ENCODE measurements at regions not wholly inside any gene's neighbourhood (a gene's known extent, or its start where the extent isn't known, plus 50 kb on each side); places are given as distances from the start of the nearest gene placed in this dataset.
"Not testable (repeated sequence)": the region's sequence is repeated elsewhere in the genome, so short reads cannot be mapped to it uniquely, and the experiment has no call there.

DNA sequence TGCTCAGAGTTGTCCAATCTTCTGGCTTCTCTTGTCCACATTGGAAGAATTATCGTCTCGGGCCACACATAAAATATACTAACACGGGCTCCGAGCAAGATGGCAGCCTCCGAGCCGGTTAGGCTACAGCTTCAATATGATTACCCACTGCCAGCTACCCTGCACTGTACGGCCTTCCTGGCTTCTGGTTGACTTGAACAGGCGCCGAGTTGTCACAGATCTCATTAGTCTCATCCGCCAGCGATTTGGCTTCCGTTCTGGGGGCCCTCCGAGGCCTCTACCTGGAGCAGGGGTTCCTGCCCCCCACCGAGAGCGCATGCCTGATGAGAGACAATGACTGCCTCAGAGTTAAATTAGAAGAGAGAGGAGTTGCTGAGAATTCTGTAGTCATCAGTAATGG is 101.2 kb upstream of the NUDT6 start:
- in situ Hi-C loops (cut with MboI; ENCODE audit: low pct_unique_long_range_greater_than_20kb, low sequenced_read_pairs) = no loop called here
- no peak for DNase-seq

DNA sequence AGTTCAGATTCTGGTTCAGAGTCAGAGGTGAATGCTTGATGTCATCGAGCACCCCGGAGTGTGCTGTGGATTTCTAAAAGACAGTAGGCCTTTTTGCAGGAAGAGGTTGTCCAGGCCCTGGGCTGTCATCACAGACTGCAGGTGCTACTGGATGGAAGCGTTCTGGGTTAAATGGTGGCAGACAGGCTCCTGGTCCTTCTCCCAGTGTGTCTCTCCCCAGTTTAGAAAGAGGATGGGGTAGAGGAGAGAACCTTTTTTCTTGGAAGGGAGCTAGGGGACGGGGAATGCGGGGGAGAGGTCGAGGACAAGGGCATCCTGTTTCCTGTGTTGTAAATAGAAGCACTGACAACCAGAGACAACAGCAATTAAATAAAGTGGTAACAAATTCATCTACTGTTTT is 102.3 kb upstream of the NUDT6 start:
- in situ Hi-C loops (cut with MboI; ENCODE audit: low pct_unique_long_range_greater_than_20kb, low sequenced_read_pairs) = no loop called here

DNA sequence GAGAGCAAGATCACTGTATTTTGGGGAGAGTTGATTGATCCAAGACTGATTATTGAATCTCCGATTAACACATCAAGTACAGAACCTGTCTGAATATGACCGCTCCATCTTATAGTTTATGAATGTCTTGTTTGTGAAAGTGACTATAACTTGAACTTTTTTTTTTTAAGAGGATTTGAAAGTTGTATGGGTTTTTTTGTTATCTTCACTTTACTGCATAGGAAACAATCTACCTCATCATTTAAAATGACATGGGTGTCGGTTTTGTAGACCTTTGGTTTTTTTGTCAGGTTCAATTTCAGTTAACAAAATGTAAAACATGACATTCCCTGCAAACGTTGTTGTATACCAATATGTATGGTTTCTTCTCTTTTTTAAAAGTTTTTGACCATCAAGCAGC is 103.0 kb upstream of the NUDT6 start:
- no peak for DNase-seq

More for the DNA sequence above, 102.3 kb upstream of the NUDT6 start:
- peak; percentile 48 for DNase-seq

DNA sequence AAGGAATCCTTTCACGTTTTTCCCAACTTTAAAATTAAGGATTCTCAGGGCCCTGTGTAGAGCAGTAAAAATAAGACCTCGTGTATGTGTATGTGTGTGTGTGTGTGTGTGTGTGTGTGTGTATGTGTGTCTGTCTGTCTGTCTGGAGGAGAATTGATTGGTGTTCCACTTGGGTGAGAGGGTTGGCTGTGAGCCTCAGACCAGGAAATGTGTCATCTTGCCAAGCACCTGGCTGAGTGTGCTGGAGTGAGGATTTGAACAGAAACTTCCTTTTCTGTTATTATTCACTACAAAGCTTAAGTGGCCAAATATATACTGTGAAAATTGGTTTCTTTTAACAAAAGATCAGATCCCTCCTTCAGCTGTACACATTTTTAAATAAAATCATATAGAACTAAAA is 103.6 kb upstream of the NUDT6 start:
- DNase-seq = peak; percentile 70
- in situ Hi-C loops (cut with MboI; ENCODE audit: low pct_unique_long_range_greater_than_20kb, low sequenced_read_pairs) = not testable (repeated sequence)

More for the DNA sequence above, 103.0 kb upstream of the NUDT6 start:
- in situ Hi-C loops (cut with MboI; ENCODE audit: low pct_unique_long_range_greater_than_20kb, low sequenced_read_pairs) = no loop called here

DNA sequence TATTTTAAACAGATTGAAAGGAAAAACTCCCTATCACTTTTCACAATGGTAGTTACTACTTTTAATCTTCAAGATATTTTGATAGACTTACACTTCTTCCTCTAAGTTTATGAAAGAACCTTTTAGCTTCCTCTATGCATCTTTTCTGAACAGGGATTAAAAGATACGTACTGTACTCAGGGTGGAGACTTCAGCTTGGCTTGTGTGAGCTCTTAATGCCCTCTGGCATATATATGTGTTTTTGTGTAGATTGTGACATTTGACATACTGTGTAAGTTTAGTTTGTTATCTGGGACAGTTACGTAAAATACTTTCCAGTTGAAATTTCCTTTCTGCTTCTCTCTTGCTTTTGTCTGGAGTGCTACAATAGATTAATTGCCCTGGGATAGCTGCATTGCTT is 109.3 kb upstream of the NUDT6 start:
- DNase-seq = no peak
- in situ Hi-C loops (cut with MboI; ENCODE audit: low pct_unique_long_range_greater_than_20kb, low sequenced_read_pairs) = no loop called here

DNA sequence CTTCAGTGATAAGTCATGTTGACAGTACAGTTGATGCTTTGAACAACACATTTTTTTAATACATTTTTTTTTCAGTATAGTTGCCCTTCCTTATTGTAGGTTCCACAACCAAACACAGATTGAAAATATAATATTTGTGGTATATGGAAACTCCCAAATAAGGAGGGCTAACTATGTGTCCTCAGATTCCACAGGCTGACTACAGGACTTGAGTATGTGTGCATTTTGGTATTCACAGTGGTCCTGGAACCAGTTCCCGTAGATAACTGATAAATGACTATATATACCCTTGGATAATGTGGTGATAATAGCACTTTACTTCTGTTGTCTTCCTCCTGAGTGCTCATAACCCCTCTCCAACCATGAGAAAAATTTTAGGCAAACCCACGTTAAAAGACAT is 111.6 kb upstream of the NUDT6 start:
- in situ Hi-C loops (cut with MboI; ENCODE audit: low pct_unique_long_range_greater_than_20kb, low sequenced_read_pairs) = no loop called here

DNA sequence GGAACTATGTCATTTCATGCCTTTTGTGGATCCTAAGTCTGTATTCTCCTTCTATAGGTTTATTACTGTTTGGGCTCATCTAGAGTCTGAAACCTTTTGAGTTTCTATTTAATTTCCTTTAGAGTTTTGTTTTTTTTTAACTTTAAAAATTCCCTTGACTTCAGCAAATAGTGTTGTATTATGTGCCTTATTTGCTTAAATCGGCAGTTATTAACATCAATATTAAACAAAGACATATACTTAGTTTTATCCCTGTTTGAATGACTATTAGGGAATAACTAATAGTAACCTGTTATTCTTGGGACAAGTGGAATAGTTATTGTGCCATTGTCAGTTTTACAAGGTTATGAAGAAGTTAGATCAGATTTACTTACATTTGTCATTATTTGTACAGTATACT is 112.8 kb upstream of the NUDT6 start:
- in situ Hi-C loops (cut with MboI; ENCODE audit: low pct_unique_long_range_greater_than_20kb, low sequenced_read_pairs) = no loop called here
- no peak for DNase-seq

More for the DNA sequence above, 111.6 kb upstream of the NUDT6 start:
- DNase-seq = no peak

DNA sequence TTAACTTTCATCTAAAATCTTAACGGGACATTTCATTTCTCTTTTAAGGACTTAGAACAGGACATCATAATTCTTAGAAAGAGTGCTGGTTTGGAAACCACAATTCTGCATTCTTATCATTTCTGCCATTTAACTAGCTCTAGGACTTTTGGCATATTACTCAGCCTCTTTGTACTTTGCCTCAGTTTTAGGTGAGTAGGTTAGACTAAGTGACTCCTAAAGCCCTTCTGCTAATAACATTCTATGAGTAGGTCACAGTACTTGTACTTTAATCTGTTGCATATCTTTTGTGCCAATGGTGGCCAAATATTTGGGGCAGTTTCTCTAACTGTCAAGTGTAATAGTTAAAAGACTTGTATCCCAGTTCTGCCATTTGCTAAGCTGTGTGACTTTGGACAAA is 115.4 kb upstream of the NUDT6 start:
- in situ Hi-C loops (cut with MboI; ENCODE audit: low pct_unique_long_range_greater_than_20kb, low sequenced_read_pairs) = no loop called here
- DNase-seq = no peak

DNA sequence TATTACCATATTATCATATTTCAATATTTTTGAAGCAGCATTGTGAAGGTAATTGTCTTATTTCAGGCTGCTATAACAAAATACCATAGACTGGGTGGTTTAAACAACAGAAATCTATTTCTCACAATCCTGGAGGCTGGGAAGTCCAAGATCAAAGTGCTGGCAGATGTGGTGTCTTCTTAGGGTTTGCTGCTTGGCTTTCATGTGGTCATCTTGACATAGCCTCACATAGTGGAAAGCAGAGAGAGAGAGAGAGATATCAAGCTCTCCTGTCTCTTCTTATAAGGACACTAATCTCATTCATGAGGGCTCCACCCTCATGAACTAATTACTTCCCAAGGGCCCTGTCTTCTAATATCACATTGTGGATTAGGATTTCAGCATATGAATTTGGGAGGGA is 119.7 kb upstream of the NUDT6 start:
- in situ Hi-C loops (cut with MboI; ENCODE audit: low pct_unique_long_range_greater_than_20kb, low sequenced_read_pairs) = no loop called here
- no peak for DNase-seq

DNA sequence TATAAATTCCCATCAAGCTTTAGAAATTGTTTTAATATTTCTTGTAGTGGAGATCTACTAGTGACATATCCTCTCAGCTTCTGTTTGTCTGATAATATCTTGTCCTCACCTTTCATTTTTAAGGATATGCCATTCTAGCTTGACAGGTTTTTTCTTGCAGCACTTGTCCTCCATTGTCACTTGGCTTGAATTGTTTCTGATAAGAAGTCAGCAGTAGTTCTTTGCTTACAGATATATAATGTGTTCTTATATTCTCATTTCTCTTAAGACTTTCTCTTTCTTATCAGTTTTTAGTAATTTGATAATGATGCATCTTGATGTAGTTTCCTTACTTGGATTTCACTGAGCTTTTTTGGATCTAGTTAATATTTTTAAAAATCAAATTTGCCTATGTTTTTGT is 120.6 kb upstream of the NUDT6 start:
- peak; percentile 13 for DNase-seq
- in situ Hi-C loops (cut with MboI; ENCODE audit: low pct_unique_long_range_greater_than_20kb, low sequenced_read_pairs) = no loop called here

DNA sequence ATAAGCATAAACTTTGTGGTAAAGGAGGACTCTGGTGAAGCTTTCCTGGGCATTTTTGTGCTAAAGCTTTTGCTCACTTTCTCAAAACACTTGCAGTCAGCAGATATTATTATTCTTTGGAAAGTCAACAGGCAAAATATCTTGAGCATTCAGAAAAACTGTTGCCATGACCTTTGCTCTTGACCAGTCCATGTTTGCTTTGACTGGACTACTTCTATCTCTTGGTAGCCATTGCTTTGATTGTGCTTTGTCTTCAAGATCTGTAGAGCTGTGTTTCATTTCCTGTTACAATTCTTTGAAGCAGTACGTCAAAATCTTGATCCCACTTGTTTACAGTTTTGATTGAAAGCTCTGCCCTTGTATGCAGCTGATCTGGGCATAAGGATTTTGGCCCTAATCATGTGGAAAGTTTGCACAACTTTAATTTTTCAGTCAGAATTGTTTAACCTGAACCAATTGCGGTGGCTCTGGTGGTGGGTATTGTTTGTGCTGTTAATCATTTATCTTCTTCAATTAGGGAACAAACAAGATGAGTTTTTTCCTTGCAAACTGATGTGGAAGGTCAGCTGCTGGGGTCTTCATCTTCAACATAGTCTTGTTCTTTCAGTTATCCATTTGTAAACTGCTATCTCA is 121.5 kb upstream of the NUDT6 start:
- DNase-seq = no peak
- in situ Hi-C loops (cut with MboI; ENCODE audit: low pct_unique_long_range_greater_than_20kb, low sequenced_read_pairs) = no loop called here

DNA sequence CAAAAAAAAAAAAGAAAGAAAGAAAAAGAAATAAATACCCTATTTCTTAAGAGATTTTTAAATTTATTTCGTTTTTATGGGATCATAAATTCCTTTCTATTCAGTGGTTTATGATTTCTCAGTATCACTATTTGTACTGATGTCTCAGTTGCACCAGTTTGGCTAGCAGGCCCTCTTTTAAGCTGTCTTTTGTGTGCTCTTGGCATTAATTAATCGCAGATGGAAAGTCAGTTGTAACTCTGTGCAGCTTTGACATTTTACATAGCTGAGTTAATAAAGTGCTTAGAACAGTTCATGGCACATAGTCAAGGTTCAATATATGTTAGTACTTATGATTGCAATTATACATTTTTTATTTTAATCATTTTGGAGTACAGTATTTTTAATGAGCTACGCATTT is 123.7 kb upstream of the NUDT6 start:
- no peak for DNase-seq
- in situ Hi-C loops (cut with MboI; ENCODE audit: low pct_unique_long_range_greater_than_20kb, low sequenced_read_pairs) = no loop called here

DNA sequence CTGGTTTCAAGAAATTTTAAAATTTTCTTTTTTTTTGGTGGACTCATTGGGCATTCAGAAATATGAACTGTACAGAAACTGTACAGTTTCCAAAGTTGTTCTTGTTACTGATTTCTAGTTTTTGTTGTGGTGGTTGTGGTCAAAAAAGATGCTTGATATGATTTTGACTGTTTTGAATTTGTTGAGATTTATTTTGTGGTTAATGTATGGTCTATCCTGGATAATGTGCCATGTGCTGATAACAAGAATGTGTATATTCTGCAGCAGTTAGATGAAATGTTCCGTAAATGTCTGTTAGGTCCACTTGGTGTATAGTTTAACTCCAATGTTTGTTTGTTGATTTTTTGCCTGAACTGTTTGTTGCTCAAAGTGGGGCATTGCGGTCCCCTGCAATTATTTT is 127.6 kb upstream of the NUDT6 start:
- in situ Hi-C loops (cut with MboI; ENCODE audit: low pct_unique_long_range_greater_than_20kb, low sequenced_read_pairs) = no loop called here
- no peak for DNase-seq

DNA sequence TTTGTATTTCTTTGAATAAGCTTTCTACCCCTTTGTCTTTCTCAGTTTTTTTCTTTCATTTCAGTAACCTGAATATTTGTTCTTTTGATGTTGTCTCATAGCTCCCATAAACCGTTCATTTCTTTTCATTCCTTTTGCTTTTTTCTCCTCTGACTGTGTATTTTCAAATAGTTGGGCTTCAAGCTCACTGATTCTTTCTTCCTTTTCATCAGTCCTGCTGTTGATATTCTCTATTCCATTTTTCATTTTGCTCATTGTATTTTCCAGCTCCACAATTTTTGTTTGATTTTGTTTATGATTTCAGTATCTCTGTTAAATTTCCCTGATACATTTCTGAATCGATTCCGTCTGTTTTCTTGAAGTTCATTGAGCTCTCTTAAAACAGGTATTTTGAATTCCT is 129.6 kb upstream of the NUDT6 start:
- DNase-seq = peak; percentile 12
- in situ Hi-C loops (cut with MboI; ENCODE audit: low pct_unique_long_range_greater_than_20kb, low sequenced_read_pairs) = no loop called here

DNA sequence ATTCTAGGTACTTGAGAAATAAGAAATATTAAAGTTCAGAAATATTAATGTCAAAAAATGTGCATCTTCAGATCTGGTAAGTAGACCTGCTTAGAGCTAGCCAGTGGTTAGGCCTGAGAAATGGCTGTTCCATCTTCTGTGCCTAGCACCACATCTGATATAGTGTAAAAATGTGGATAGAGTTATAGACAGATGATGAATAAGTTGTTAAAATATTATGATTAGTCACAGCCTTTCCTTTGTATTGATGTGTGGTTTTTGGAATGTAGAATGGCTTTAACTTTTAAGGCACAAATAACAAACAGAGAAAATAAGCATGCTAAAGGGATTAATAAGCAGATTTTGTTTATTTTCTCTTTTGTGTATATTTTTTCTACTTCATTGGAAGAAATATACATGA is 133.5 kb upstream of the NUDT6 start:
- in situ Hi-C loops (cut with MboI; ENCODE audit: low pct_unique_long_range_greater_than_20kb, low sequenced_read_pairs) = no loop called here
- DNase-seq = no peak

DNA sequence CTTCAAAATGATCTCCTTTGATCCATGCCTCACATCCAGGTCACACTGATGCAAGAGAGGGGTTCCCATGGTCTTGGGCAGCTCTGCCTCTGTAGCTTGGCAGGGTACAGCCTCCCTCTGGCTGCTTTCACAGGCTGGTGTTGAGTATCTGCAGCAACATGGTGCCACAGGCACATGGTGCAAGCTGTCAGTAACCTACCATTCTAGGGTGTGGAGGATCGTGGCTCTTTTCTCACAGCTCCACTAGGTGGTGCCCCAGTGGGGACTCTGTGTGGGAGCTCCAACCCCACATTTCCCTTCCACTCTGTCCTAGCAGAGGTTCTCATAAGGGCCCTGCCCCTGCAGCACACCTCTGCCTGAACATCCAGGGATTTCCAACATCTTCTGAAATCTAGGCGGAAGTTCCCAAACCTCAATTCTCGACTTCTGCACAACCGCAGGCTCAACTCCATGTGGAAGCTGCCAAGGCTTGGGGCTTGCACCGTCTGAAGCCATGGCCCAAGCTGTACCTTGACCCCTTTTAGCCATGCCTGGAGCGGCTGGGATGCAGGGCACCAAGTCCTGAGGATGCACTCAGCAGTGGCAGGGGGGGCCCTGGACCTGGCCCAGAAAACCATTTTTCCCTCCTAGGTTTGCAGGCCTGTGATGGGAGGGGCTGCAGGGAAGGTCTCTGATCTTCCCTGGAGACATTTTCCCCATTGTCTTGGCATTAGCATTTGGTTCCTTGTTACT is 137.8 kb upstream of the NUDT6 start:
- DNase-seq = no peak
- in situ Hi-C loops (cut with MboI; ENCODE audit: low pct_unique_long_range_greater_than_20kb, low sequenced_read_pairs) = no loop called here

DNA sequence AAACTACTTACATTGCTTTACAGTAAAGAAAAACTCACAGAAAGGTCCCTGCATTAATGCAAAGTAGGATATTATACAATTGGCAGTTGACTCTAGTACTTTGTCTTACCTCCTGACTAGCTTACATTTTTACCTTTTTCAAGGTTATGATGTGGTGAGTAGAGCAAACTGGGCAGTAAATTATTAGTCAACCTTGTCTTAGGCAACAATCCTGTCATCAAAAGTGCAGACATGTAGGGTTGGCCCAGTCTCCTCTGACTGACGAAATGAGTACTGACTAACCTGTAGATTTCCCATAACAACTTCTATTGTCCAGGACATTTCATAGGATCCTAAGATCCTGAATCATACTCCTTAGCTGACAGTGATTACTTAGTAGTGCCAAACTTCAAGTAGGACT is 142.0 kb upstream of the NUDT6 start:
- no peak for DNase-seq
- in situ Hi-C loops (cut with MboI; ENCODE audit: low pct_unique_long_range_greater_than_20kb, low sequenced_read_pairs) = no loop called here

DNA sequence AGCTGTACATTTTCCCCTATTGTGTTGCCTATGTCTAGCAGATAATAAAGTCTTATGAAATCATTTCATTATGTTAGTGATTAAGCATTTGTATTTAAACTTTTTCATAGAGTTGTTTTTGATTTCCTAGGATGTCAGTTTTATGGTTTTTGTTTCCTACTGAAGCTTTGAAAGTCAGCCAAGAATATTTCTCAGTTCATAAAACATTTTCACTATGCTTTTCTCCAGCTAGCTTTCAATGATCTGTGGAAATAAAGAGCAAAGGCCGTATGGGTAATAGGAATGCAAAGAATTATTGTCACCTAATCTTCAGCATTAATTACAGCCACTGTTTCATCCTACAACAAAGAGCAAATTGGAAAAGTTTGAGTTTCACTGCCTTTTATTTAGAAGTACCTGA is 145.7 kb upstream of the NUDT6 start:
- no peak for DNase-seq
- in situ Hi-C loops (cut with MboI; ENCODE audit: low pct_unique_long_range_greater_than_20kb, low sequenced_read_pairs) = no loop called here

DNA sequence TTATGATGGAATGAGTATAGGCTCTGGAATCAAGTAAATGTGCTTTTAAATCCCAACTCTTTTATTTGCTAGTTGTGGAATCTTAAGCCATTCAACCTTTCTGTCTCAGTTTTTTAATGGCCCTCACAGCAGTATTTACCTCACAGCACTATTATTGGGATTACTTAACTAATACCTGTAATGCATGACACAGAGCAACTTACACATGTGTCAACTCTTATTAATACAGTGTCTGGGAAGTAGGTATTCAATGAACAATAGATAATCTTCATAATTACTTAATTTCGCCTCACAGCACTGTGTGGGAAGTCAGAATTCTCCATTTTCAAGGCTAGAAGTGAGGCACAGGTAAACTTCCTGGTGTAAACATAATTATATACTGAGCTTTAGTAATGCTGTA is 149.7 kb upstream of the NUDT6 start:
- in situ Hi-C loops (cut with MboI; ENCODE audit: low pct_unique_long_range_greater_than_20kb, low sequenced_read_pairs) = no loop called here
- no peak for DNase-seq

DNA sequence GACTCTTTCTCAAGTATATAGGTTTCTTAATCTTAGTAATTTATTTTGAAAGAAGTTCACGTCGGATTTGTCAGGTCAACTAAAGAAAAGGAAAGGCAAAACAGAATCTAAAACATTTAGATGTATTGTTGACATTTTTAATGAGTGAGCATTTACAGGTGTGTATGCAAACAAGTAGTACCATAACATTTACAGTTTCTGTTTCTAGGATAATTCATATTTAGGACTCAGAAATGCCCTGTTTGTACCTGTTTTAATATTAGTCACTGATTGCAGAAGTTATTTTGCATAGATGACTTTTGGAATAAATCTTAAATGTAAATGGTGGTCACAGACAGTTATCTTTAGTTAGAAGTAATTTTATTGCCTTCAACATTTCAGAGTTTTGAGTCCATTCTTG is 151.3 kb upstream of the NUDT6 start:
- DNase-seq = no peak
- in situ Hi-C loops (cut with MboI; ENCODE audit: low pct_unique_long_range_greater_than_20kb, low sequenced_read_pairs) = no loop called here

DNA sequence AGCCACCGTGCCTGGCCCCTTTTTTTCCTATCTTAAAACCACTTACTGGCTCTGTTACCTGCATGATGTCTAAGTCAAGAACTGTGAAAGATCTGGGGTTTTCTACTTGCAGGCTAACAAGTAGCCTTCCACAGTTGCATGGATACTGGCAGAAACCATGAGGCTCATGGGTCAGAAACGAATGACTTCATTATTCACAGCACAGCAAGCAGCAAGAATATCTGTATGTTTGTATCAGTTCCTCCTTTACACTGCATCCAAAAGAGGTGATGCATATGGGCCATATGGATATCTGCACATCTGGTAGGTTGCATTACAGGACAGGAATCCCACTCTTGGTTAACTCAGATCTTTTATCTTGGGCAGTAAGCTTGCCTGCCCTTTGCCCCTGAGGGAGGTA is 154.9 kb upstream of the NUDT6 start:
- in situ Hi-C loops (cut with MboI; ENCODE audit: low pct_unique_long_range_greater_than_20kb, low sequenced_read_pairs) = no loop called here
- no peak for DNase-seq
